SK-N-SH (cell line): ENCODE measurements at regions not wholly inside any gene's neighbourhood (a gene's known extent, or its start where the extent isn't known, plus 50 kb on each side); places are given as distances from the start of the nearest gene placed in this dataset.

Experiments
- CHD2 ChIP-seq: fragments of 150-350 bp; IDR thresholded peaks from 2 replicates; pipeline ENCODE4 v1.6.1; 2018; ENCODE audit warnings: low read length; ENCODE audit not compliant: partially characterized antibody
- CTCF ChIP-seq: fragments of 200-600 bp; sonication (generic); IDR thresholded peaks from 2 replicates; pipeline ENCODE4 v1.6.1; 2017; ENCODE audit warnings: antibody characterized with exemption, mild to moderate bottlenecking, moderate library complexity
- ELF1 ChIP-seq: IDR thresholded peaks from 2 replicates; pipeline ENCODE4 v1.4.0; 2012
- EP300 ChIP-seq, 2 experiments: IDR thresholded peaks; 2 replicates each; pipeline versions ENCODE4 v1.4.0 to v1.6.1; 2012; ENCODE audit warnings: borderline replicate concordance in 1 of 2, low read depth in 1 of 2, low read length in 1 of 2
- EZH2phosphoT487 ChIP-seq: fragments of 200-600 bp; sonication (generic); IDR thresholded peaks from 2 replicates; pipeline ENCODE4 v1.6.1; 2017; ENCODE audit warnings: low read depth, mixed run types, mild to moderate bottlenecking, antibody characterized with exemption, moderate library complexity, borderline replicate concordance
- GABPA ChIP-seq: IDR thresholded peaks from 2 replicates; pipeline ENCODE4 v1.4.0; 2012; ENCODE audit warnings: low read depth, mild to moderate bottlenecking
- GATA2 ChIP-seq: sonication (generic); formaldehyde crosslinking; IDR thresholded peaks from 2 replicates; pipeline ENCODE4 v1.5.0; 2020; ENCODE audit warnings: mild to moderate bottlenecking, missing genetic modification reagents
- POLR2AphosphoS5 ChIP-seq: IDR thresholded peaks from 2 replicates; pipeline ENCODE4 v1.6.1; 2012; ENCODE audit warnings: low read depth, low read length
- RAD21 ChIP-seq: IDR thresholded peaks from 2 replicates; pipeline ENCODE4 v1.6.1; 2012; ENCODE audit warnings: mild to moderate bottlenecking, low read length
- RFX5 ChIP-seq: IDR thresholded peaks from 2 replicates; pipeline ENCODE4 v1.6.1; 2012; ENCODE audit warnings: mild to moderate bottlenecking, improper control_type of control experiment, low read length
- SIN3A ChIP-seq: IDR thresholded peaks from 2 replicates; pipeline ENCODE4 v1.6.1; 2012; ENCODE audit warnings: low read depth, mild to moderate bottlenecking, low read length, moderate library complexity, borderline replicate concordance
- TAF1 ChIP-seq: IDR thresholded peaks from 2 replicates; pipeline ENCODE4 v1.6.1; 2012; ENCODE audit warnings: low read depth, mild to moderate bottlenecking, low read length, moderate library complexity, borderline replicate concordance
- TCF12 ChIP-seq: IDR thresholded peaks from 2 replicates; pipeline ENCODE4 v1.4.0; 2012
- YY1 ChIP-seq: IDR thresholded peaks from 2 replicates; pipeline ENCODE4 v1.4.0; 2012; ENCODE audit warnings: low read depth, mild to moderate bottlenecking

- TF ChIP-seq TCF12: no peak
- TF ChIP-seq SIN3A: no peak
- TF ChIP-seq CTCF: no peak
- no peak for TF ChIP-seq RFX5
- TF ChIP-seq ELF1: no peak
- no peak for TF ChIP-seq POLR2AphosphoS5
- TF ChIP-seq CHD2: no peak
- TF ChIP-seq GABPA: no peak
- TF ChIP-seq EZH2phosphoT487: no peak
- TF ChIP-seq TAF1: no peak
- TF ChIP-seq GATA2 (CRISPR knock-in tag): no peak
- TF ChIP-seq YY1: no peak
- TF ChIP-seq RAD21: no peak
- TF ChIP-seq EP300 (IDR thresholded peaks at IDR 0.05; ENCODE audit: borderline replicate concordance in 1 of 2, low read depth in 1 of 2, low read length in 1 of 2): no peak
Measured at GRCh38 chr6:150299873-150300485, 68.8 kb upstream of the IYD start.
